ENCODE measurements at regions not wholly inside any gene's neighbourhood (a gene's known extent, or its start where the extent isn't known, plus 50 kb on each side); places are given as distances from the start of the nearest gene placed in this dataset.

DNA sequence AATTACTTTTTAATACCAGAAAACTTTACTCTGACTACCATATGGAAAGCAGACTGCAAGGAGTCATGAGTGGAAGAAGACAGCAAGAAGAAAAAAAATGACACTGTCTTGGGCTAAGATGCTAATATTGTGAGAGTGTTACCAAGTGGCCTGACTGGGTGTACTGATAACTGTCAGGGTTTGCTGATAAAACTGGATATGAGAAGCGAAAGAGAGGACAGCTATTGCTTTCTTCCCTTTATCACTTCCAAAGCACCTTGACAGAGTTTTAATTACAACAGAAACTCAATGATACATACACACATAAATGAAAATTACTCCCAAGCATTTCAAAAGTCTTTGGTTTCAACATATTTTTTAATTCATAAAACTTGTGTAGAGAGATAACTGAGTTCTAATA is 368.5 kb downstream of the ZEB2 start:
- TF ChIP-seq, protein P1, sequence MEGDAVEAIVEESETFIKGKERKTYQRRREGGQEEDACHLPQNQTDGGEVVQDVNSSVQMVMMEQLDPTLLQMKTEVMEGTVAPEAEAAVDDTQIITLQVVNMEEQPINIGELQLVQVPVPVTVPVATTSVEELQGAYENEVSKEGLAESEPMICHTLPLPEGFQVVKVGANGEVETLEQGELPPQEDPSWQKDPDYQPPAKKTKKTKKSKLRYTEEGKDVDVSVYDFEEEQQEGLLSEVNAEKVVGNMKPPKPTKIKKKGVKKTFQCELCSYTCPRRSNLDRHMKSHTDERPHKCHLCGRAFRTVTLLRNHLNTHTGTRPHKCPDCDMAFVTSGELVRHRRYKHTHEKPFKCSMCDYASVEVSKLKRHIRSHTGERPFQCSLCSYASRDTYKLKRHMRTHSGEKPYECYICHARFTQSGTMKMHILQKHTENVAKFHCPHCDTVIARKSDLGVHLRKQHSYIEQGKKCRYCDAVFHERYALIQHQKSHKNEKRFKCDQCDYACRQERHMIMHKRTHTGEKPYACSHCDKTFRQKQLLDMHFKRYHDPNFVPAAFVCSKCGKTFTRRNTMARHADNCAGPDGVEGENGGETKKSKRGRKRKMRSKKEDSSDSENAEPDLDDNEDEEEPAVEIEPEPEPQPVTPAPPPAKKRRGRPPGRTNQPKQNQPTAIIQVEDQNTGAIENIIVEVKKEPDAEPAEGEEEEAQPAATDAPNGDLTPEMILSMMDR (IDR thresholded peaks at IDR 0.05): no peak
- no peak for TF ChIP-seq POLR2A (IDR thresholded peaks at IDR 0.05)
- no peak for TF ChIP-seq POLR2AphosphoS5 (IDR thresholded peaks at IDR 0.05)
